ENCODE measurements at regions not wholly inside any gene's neighbourhood (a gene's known extent, or its start where the extent isn't known, plus 50 kb on each side); places are given as distances from the start of the nearest gene placed in this dataset.

DNA sequence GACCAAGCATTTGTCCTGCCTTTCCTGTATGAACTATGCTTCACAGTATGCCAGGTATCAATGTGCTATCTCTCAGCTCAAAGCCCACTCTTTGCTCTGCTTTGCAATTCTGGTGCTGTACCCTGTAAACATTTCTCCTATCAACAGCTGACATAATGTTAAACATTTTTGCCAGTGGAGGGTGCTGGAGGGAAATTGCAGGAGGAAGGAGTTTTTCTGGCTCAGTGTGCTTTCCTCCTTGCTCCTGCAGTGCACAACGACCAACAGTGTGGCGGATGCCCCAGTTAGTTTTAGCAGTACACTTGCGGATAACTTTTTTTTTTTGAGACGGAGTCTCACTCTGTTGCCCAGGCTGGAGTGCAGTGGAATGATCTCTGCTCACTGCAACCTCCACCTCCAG is 67.1 kb upstream of the PTGFRN start:
- Histone ChIP-seq H3K4me2 (ENCODE audit: low read length) (no peak overlapping the region), H3K27me3 (ENCODE audit: insufficient read depth, low read length) (no peaks in the 10 kb centered on the region; the same call in 1 of the 2 replicates), H3K9ac (ENCODE audit: low read length) (no peak overlapping the region), H4K20me1 (ENCODE audit: insufficient read depth, low read length) (no peaks in the 10 kb centered on the region), H3K79me2 (ENCODE audit: insufficient read depth, low read length) (no peaks in the 10 kb centered on the region), H3K4me3 (ENCODE audit: low read depth, low read length, poor library complexity, severe bottlenecking) (no peak overlapping the region), H3K4me1 (ENCODE audit: insufficient read depth, low read length, severe bottlenecking) (no peaks in the 10 kb centered on the region), H3K27ac (ENCODE audit: low read depth, low read length, poor library complexity, severe bottlenecking) (no peak overlapping the region), H2AFZ (ENCODE audit: low read length) (no peak overlapping the region), H3F3A (ENCODE audit: insufficient read depth, low read length) (no peaks in the 10 kb centered on the region), H3K36me3 (ENCODE audit: insufficient read depth, low read length) (no peaks in the 10 kb centered on the region), H3K9me3 (ENCODE audit: low read length) (no peaks in the 10 kb centered on the region), H3K9me2 (ENCODE audit: low read depth, low read length) (no peaks in the 10 kb centered on the region)
- TF ChIP-seq, protein P1, sequence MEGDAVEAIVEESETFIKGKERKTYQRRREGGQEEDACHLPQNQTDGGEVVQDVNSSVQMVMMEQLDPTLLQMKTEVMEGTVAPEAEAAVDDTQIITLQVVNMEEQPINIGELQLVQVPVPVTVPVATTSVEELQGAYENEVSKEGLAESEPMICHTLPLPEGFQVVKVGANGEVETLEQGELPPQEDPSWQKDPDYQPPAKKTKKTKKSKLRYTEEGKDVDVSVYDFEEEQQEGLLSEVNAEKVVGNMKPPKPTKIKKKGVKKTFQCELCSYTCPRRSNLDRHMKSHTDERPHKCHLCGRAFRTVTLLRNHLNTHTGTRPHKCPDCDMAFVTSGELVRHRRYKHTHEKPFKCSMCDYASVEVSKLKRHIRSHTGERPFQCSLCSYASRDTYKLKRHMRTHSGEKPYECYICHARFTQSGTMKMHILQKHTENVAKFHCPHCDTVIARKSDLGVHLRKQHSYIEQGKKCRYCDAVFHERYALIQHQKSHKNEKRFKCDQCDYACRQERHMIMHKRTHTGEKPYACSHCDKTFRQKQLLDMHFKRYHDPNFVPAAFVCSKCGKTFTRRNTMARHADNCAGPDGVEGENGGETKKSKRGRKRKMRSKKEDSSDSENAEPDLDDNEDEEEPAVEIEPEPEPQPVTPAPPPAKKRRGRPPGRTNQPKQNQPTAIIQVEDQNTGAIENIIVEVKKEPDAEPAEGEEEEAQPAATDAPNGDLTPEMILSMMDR (IDR thresholded peaks at IDR 0.05; ENCODE audit: low read length): no peak
- no peak for TF ChIP-seq EZH2 (IDR thresholded peaks at IDR 0.05; ENCODE audit: borderline replicate concordance, low read length)

DNA sequence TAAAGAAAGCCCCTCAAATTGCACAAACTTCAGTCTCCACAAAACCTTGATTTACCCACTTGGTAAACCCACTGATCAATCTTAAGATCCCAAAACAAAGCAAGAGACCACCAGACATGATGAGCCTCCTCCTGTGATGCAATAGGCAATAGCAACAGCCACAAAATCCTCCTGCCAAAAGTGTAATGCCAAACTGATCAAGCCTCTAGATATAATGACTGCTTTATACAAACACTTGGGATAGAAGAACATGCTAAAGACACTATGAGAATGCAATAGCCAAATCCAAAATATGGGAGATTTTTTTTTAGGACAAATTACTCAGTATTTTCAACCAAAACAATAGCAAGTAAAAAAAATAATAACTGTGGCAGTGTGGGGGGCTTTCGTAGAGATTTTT is 64.9 kb upstream of the PTGFRN start:
- H3F3A ChIP-seq (ENCODE audit: insufficient read depth, low read length): no peaks in the 10 kb centered on the region
- H3K27me3 ChIP-seq (ENCODE audit: insufficient read depth, low read length): no peaks in the 10 kb centered on the region; the same call in 1 of the 2 replicates
- no peaks in the 10 kb centered on the region for H4K20me1 ChIP-seq (ENCODE audit: insufficient read depth, low read length)
- H3K4me2 ChIP-seq (ENCODE audit: low read length): no peak overlapping the region
- H3K9me2 ChIP-seq (ENCODE audit: low read depth, low read length): no peaks in the 10 kb centered on the region
- no peaks in the 10 kb centered on the region for H3K4me1 ChIP-seq (ENCODE audit: insufficient read depth, low read length, severe bottlenecking)
- no peak overlapping the region for H3K27ac ChIP-seq (ENCODE audit: low read depth, low read length, poor library complexity, severe bottlenecking)
- H3K36me3 ChIP-seq (ENCODE audit: insufficient read depth, low read length): no peaks in the 10 kb centered on the region
- H2AFZ ChIP-seq (ENCODE audit: low read length): no peak overlapping the region
- no peaks in the 10 kb centered on the region for H3K9me3 ChIP-seq (ENCODE audit: low read length)
- no peak for TF ChIP-seq EZH2 (IDR thresholded peaks at IDR 0.05; ENCODE audit: borderline replicate concordance, low read length)
- TF ChIP-seq, protein P1 (IDR thresholded peaks at IDR 0.05; ENCODE audit: low read length): no peak
- no peaks in the 10 kb centered on the region for H3K79me2 ChIP-seq (ENCODE audit: insufficient read depth, low read length)
- H3K4me3 ChIP-seq (ENCODE audit: low read depth, low read length, poor library complexity, severe bottlenecking): no peak overlapping the region
- H3K9ac ChIP-seq (ENCODE audit: low read length): no peak overlapping the region

DNA sequence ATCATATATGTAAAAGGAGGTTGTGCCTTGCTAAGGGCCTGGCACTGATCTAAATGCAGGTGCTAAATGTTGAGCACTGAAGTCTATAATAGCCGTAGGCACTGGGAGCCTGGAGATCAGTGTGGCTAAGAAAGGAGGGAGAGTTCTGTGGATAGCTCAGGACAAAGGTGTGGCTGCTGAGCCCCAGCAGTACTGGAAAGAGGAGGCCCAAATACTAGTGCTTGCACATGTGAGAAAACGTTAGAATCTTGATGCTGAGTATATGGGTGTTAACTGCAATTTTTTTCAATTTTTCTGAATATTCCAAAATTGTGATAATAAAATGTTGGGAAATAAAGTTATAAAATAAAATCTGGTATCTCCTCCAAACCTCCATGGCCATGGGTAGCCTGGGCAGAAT is 62.5 kb upstream of the PTGFRN start:
- H3K27ac ChIP-seq (ENCODE audit: low read depth, low read length, poor library complexity, severe bottlenecking): no peak overlapping the region
- H3K4me1 ChIP-seq (ENCODE audit: insufficient read depth, low read length, severe bottlenecking): no peaks in the 10 kb centered on the region
- no peaks in the 10 kb centered on the region for H3K36me3 ChIP-seq (ENCODE audit: insufficient read depth, low read length)
- no peaks in the 10 kb centered on the region for H3F3A ChIP-seq (ENCODE audit: insufficient read depth, low read length)
- H3K9me3 ChIP-seq (ENCODE audit: low read length): no peaks in the 10 kb centered on the region
- H2AFZ ChIP-seq (ENCODE audit: low read length): no peak overlapping the region
- H3K79me2 ChIP-seq (ENCODE audit: insufficient read depth, low read length): no peaks in the 10 kb centered on the region
- no peak overlapping the region for H3K4me2 ChIP-seq (ENCODE audit: low read length)
- no peaks in the 10 kb centered on the region for H3K9me2 ChIP-seq (ENCODE audit: low read depth, low read length)
- no peak overlapping the region for H3K9ac ChIP-seq (ENCODE audit: low read length)
- no peaks in the 10 kb centered on the region for H4K20me1 ChIP-seq (ENCODE audit: insufficient read depth, low read length)
- H3K27me3 ChIP-seq (ENCODE audit: insufficient read depth, low read length): no peaks in the 10 kb centered on the region
- H3K4me3 ChIP-seq (ENCODE audit: low read depth, low read length, poor library complexity, severe bottlenecking): no peak overlapping the region
- no peak for TF ChIP-seq EZH2 (IDR thresholded peaks at IDR 0.05; ENCODE audit: borderline replicate concordance, low read length)
- TF ChIP-seq, protein P1 (IDR thresholded peaks at IDR 0.05; ENCODE audit: low read length): no peak

Data from OCI-LY1 (cell line).